ENCODE measurements at regions not wholly inside any gene's neighbourhood (a gene's known extent, or its start where the extent isn't known, plus 50 kb on each side); places are given as distances from the start of the nearest gene placed in this dataset.

GRCh38 chr14:71694591-71695530 lies 237.4 kb upstream of the RGS6 start:
- H3K4me1 ChIP-seq (ENCODE audit: insufficient read depth, low read length), result peaks cover 14% of the 10 kb centered on the region
- peaks cover 9% of the 10 kb centered on the region for H3K36me3 ChIP-seq (ENCODE audit: insufficient read depth, low read length)
- no peak overlapping the region for H3K4me3 ChIP-seq (ENCODE audit: insufficient read depth, low read depth, low read length)
- Mint-ChIP-seq H3K36me3 (ENCODE audit: low read depth, unreplicated experiment) (peaks cover 8% of the 10 kb centered on the region), H3K4me3 (ENCODE audit: unreplicated experiment) (no peak overlapping the region), H3K27ac (ENCODE audit: unreplicated experiment) (no peak overlapping the region), H3K4me1 (ENCODE audit: low read depth, unreplicated experiment) (no peaks in the 10 kb centered on the region), H3K27me3 (ENCODE audit: low read depth, unreplicated experiment) (no peaks in the 10 kb centered on the region), H3K9me3 (ENCODE audit: unreplicated experiment) (no peaks in the 10 kb centered on the region)
- no peaks in the 10 kb centered on the region for H4K20me1 ChIP-seq (ENCODE audit: insufficient read depth, low read length)
- TF ChIP-seq EZH2 (IDR thresholded peaks at IDR 0.05; ENCODE audit: insufficient read depth, low read length), result no peak
- no peak for TF ChIP-seq CTCF (IDR thresholded peaks at IDR 0.05; ENCODE audit: insufficient read depth, low read depth, low read length)
- H2AFZ ChIP-seq (ENCODE audit: low read depth, low read length), result no peak overlapping the region
- H3K9me3 ChIP-seq (ENCODE audit: insufficient read depth, low read depth, low read length), result no peaks in the 10 kb centered on the region
- FAIRE-seq, result no peak
- H3K9ac ChIP-seq (ENCODE audit: low read length), result no peak overlapping the region
- DNase-seq (ENCODE audit: low read depth), result no peak
- no peaks in the 10 kb centered on the region for H3K79me2 ChIP-seq (ENCODE audit: insufficient read depth, low read length)
- H3K4me2 ChIP-seq (ENCODE audit: low read length), result no peak overlapping the region
- no peak overlapping the region for H3K27ac ChIP-seq (ENCODE audit: low read depth, low read length)
- H3K27me3 ChIP-seq (ENCODE audit: insufficient read depth, low read length), result no peaks in the 10 kb centered on the region

GRCh38 chr14:71695611-71696350 lies 236.4 kb upstream of the RGS6 start:
- Mint-ChIP-seq H3K27ac (ENCODE audit: unreplicated experiment) (no peak overlapping the region), H3K4me3 (ENCODE audit: unreplicated experiment) (no peak overlapping the region), H3K27me3 (ENCODE audit: low read depth, unreplicated experiment) (no peaks in the 10 kb centered on the region), H3K9me3 (ENCODE audit: unreplicated experiment) (no peaks in the 10 kb centered on the region), H3K4me1 (ENCODE audit: low read depth, unreplicated experiment) (no peaks in the 10 kb centered on the region), H3K36me3 (ENCODE audit: low read depth, unreplicated experiment) (peaks cover 8% of the 10 kb centered on the region)
- Histone ChIP-seq H3K4me1 (ENCODE audit: insufficient read depth, low read length) (peaks cover 14% of the 10 kb centered on the region), H3K27me3 (ENCODE audit: insufficient read depth, low read length) (no peaks in the 10 kb centered on the region), H4K20me1 (ENCODE audit: insufficient read depth, low read length) (no peaks in the 10 kb centered on the region), H3K4me3 (ENCODE audit: insufficient read depth, low read depth, low read length) (no peak overlapping the region), H3K79me2 (ENCODE audit: insufficient read depth, low read length) (no peaks in the 10 kb centered on the region), H3K9me3 (ENCODE audit: insufficient read depth, low read depth, low read length) (no peaks in the 10 kb centered on the region), H3K9ac (ENCODE audit: low read length) (no peak overlapping the region), H3K36me3 (ENCODE audit: insufficient read depth, low read length) (peaks cover 8% of the 10 kb centered on the region), H3K4me2 (ENCODE audit: low read length) (no peak overlapping the region), H2AFZ (ENCODE audit: low read depth, low read length) (no peak overlapping the region), H3K27ac (ENCODE audit: low read depth, low read length) (no peak overlapping the region)
- peak; percentile 49 for FAIRE-seq
- peak; percentile 33 for DNase-seq (ENCODE audit: low read depth)
- no peak for TF ChIP-seq EZH2 (IDR thresholded peaks at IDR 0.05; ENCODE audit: insufficient read depth, low read length)
- no peak for TF ChIP-seq CTCF (IDR thresholded peaks at IDR 0.05; ENCODE audit: insufficient read depth, low read depth, low read length)
